Sciatic nerve (tissue), 2 donors: ENCODE measurements at regions not wholly inside any gene's neighbourhood (a gene's known extent, or its start where the extent isn't known, plus 50 kb on each side); places are given as distances from the start of the nearest gene placed in this dataset.

Experiments
- ATAC-seq: fragments of 200-7000 bp; cut with Tn5 transposase; one replicate; pipeline ENCODE4 v1.9.1; 2020; ENCODE audit warnings: mild to moderate bottlenecking, moderate library complexity
- DNase-seq: peaks from one replicate; pipeline ENCODE4 v3.0.0-alpha.2; 2020; ENCODE audit warnings: low spot score
- intact Hi-C: fragments of 100-400 bp; cut with DNase I; formaldehyde crosslinking; loops from one replicate; pipeline ENCODE4 v1.14.2; 2022
- donor health status: DM: no; HTN: no; CAD: no.
- donor health status: DM: no; HTN: no; CAD: no.

DNA sequence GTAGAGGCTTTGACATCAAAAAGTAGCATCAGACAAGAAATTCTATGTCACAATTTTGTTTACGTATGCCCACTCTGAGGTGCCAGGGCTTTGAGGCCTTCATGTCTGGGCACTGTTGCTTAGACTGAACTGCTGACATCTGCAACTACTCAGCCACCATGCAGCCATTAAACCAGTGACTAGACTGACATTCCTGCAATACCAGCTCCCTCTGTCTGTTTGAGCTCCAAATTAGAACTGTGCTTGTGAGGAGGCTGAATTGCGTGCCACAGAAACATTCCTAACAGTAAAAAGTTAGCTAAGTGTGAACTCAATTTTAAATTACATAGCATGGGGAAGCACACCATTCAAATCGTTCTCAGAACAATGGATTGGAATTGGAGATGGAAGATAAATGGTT, 163.2 kb downstream of the INSIG2 start:
- intact Hi-C loops = no loop called here
- no peak for DNase-seq
- ATAC-seq = no peak

DNA sequence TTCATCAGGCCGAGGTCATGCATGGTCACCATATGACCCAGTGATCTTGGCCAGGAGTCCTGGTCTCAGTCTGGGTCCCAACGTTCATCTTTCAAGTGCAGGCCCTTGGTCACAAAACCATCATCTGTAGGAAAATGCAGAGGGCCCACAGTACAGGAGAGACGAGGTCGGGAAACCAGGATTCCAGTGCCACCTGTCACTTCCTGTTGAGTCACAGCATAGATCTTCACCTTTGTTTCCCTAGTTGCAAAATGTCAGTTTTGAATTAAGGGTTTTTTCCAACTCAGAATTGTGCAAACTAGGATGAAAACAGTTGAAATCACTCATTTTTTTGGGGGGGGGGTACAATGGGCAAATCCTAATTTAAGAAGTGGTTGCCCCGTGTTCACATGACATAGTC, 162.2 kb downstream of the INSIG2 start:
- intact Hi-C loops = no loop called here
- ATAC-seq (no peak), DNase-seq (no peak)

DNA sequence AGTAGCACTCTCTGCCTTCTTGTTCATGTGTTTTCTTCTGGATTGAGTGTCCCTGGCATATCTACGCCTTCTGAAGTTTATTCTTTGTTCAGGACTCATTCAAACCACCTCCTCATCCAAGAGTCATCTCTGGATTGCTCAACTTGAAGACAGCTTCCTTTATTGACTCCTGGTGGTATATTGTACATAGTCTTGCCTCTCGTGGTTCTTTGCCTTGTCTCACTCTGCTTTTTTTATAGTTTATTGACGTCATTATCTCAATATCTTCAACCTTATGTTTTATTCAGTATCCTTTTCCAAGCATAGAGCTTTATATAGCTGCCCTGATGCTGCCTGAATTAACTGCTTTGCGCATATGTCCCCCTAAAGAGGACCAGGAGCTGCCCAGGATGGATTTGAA, 161.7 kb downstream of the INSIG2 start:
- no peak for ATAC-seq
- intact Hi-C loops = no loop called here
- no peak for DNase-seq

DNA sequence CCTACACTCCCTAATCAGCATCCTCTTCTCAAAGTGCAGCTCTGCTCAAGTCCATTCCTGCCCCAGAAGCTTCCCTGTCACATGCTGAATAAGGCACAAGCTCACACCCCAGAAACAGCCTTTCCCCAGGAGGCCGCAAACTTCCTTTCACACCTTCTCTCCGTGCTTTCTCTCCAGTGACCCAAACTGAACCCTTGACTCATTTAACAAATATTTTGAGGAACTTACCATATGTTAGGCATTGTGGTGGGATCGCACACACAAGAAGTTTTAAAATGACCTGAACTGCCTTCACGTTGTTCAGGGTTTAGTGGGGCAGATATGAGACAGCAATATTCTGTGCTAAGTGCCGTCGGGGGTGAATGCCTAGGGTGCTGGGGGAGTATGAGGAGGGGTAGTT, 161.3 kb downstream of the INSIG2 start:
- intact Hi-C loops = no loop called here
- no peak for ATAC-seq
- DNase-seq = no peak

DNA sequence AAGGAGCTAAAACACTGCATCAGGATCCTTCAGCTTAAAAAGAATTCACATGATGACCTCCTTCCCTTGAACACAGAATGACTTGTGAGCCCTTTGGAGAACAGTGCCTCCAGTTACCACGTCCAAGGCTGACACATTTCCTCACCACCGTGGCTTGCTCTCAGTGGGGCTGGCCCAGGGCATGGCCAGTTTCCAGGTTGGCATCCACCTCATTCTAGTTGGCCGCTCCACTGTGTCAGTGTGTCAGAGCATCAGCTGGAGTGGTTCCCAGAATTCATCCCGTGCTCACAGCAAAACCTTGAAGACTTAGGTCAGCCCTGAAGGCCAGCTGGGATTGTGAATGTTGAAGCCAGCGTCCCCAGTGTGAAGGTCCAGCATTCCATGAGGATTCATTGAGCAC, 158.5 kb downstream of the INSIG2 start:
- DNase-seq = no peak
- ATAC-seq = peak; percentile 32
- intact Hi-C loops = no loop called here

DNA sequence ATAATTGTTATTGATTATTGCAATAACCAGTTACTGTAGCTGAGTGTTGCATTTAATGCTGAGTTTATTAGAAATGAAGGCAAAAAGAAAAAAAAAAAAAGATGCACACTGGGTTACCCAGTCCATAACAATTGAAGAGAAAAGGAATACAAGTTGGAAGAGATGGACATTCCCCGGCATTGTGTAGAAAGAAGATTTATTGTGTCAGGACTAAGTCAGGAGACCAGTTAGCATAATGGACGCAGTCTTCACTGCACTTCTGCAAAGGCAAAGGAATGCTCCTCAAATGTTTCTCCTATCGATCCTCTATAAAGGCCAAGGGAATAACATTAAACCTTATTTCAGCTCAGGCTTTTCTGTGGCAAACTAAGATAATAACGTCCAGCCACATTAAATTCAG, 157.8 kb downstream of the INSIG2 start:
- intact Hi-C loops = no loop called here
- DNase-seq = no peak
- ATAC-seq = no peak

DNA sequence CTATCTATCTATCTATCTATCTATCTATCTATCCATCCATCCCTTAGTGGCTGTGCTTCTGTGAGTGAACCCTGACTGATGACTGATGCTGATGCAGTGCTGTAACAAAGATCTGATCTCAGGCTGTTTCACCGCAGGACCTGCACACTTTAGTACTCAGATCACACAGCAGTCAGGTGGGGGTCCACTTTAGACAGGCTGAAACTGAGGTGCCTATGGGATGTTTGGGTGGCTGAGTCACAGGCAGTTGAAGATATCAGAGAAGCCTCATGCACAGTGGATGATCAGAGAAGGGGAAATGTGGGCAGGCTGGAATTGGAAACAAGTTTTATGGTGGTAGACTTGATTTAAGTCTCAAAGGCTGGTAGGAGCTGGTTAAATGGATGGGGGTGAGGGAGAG, 156.4 kb downstream of the INSIG2 start:
- DNase-seq (no peak), ATAC-seq (no peak)
- intact Hi-C loops = no loop called here

DNA sequence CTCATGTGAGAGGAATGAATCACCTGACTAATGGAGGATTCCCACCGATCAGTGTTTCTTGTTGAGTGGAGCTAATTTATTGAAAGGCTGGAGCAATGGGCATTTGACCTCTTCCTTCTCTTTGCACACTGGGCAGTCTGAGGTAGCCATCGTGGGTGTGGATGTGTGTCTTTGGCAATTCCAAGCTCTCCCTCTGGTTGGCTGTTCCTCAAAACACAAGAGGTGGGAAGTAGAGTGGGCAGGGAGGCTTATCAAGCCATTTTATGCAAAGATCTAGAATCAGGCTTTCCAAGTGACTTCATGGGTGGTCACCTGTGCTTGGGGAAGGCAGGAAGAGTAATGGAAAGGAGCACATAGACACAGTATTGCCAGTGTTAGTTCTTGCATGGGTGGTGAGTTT, 154.8 kb downstream of the INSIG2 start:
- no peak for DNase-seq
- intact Hi-C loops = no loop called here
- ATAC-seq = no peak

DNA sequence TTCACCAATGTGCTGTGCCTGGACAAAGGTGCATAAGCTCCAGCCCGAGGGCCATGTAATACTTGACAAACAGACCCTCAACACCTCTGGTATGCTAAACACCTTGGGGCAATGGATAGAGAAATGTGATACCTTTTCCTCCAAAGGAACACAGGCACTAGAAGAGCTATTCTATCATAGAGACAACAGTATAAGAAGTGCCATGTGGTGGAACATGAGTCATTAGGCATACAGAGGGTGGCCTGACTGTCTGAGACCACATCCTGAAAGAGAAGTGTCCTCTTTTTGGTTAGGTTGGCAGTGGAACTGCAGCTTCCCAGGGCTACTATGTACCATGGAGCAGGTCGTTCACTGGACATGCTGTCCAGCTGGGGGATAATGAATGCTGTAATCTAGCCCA, 153.9 kb downstream of the INSIG2 start:
- DNase-seq (no peak), ATAC-seq (no peak)
- intact Hi-C loops = no loop called here

DNA sequence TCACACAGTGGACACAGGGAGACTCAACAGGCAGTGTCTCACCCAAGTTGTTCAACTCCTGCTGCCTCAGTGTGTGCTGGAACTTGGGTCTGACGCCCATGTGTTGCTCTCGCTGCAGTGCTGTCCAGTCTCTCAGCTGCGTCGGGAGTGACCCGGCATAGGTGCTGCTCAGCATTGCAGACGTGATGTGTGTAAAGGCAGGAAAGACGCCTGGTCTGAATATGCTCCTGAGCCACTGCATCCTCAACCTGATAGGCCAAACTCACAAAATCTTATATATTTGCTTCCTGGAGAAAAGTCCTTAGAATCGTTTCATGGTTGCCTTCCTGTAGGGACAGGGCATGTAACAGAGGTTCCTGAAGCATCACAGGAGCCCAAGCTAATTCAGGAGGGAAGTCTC, 152.9 kb downstream of the INSIG2 start:
- ATAC-seq (no peak), DNase-seq (no peak)
- intact Hi-C loops = no loop called here

DNA sequence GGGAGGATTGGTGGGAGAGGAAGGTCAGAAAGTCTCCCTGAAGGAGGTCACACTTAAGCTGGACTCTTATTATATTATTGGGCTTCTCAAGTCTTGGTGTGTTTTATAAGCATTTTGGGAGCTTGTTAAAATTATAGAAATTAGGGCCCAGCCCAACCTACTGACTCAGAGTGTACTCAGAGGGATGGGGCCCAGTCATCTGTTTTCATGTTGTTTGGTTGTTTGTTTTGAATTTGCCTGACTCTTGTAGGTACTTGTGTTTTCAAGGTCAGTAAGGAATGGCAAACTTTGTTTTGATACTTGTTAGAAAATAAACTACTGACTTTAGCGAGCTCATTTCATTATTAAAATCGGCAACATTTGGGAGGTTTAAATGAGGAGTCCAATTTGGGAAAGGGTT, 152.0 kb downstream of the INSIG2 start:
- no peak for DNase-seq
- intact Hi-C loops = no loop called here
- ATAC-seq = no peak

DNA sequence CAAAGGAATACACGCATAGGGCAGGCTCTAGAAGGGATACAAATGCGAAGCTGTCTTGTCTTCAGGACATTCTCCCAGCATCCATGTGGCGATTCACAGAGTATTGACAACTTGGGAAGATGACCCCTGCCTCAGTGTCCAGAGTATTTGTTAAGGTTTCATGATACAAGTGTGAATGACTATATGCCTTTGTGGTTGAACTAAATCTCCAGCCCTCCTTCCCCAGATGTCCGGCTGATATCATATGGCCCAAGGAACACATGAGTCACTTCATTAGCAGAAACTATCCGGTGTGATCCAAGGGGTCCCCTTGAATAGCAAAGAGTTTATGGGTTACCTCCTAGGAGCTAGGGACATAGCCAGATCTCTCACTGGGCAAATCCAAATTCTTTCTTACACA, 151.0 kb downstream of the INSIG2 start:
- no peak for ATAC-seq
- intact Hi-C loops = no loop called here
- no peak for DNase-seq

DNA sequence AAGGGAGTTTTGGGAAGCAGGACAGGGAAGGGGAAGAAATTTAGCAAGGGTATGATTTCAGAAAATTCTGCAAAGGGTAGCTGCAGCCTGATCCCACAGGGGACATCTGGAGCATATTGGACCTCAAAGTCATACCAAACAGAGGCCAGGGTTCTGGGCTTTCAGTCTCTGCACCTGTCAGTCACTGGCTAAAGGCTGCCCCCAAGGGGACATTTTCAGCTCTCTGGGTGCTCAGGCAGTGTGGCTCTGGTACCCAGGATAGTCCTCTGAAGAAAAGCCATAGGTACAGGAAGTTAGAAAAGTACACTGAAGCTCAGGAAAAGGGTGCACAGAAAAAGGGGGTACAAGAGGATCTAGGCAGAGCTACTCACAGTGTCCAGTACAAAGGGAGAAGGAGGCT, 149.2 kb downstream of the INSIG2 start:
- ATAC-seq (no peak), DNase-seq (no peak)
- intact Hi-C loops = no loop called here

DNA sequence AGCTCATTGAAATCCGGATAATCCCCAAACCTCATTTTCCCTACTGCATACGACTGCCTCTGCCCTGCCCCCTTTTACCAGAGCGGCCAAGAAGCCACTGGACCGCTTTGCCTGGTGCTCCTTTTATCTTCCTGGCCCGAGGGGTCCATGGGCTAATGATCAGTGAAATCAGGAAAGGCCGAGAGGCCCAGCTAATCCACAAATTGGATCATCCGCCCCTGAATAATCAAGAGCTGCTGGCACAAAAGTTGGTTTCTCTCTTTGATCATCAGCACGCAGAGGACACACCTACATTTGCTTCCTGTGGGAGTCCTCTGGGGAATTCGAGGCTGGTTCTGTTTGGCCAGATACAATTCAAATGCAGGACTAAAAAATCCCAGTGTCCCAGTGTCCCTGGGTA, 144.5 kb downstream of the INSIG2 start:
- no peak for ATAC-seq
- no peak for DNase-seq
- intact Hi-C loops = no loop called here

DNA sequence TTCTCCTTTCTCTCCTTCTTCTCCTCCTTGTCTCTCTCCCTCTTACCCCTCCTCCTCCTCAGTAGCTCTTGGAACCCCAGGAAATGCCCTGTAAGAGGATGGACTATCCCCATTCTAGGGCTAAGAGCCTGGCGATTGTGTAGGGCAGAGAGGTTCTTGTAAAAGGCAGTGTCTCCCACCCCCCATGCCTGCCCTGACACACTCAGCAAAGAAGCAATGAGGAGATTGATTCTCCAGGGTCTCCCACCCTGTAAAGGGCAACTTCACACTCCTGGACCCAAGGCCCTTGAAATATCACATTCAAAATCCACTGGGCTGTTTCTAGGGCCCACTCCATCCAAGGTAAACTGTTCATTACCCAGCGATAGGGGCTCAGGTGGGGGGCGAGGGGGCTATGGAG, 144.1 kb downstream of the INSIG2 start:
- DNase-seq = no peak
- ATAC-seq = no peak
- intact Hi-C loops = no loop called here

DNA sequence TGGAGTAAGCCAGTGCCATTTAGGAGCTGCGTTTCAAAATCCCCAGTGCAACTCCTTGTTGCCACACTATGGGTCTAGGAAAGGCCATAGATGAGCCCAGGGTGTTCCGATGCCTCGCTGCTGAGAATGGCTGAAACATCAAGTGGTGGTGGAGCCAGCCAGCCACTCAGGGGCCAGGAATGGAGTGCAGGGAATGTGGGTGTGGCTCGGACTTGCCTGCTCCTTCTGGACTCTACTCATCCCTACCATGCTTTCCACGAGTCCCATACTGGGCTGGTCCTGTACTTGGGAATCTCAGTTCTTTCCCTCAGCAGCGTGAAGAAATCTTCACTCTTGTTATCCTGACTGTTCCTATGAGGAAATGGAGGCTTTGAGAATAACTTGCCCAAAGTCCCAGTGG, 143.5 kb downstream of the INSIG2 start:
- no peak for DNase-seq
- intact Hi-C loops = no loop called here
- no peak for ATAC-seq

DNA sequence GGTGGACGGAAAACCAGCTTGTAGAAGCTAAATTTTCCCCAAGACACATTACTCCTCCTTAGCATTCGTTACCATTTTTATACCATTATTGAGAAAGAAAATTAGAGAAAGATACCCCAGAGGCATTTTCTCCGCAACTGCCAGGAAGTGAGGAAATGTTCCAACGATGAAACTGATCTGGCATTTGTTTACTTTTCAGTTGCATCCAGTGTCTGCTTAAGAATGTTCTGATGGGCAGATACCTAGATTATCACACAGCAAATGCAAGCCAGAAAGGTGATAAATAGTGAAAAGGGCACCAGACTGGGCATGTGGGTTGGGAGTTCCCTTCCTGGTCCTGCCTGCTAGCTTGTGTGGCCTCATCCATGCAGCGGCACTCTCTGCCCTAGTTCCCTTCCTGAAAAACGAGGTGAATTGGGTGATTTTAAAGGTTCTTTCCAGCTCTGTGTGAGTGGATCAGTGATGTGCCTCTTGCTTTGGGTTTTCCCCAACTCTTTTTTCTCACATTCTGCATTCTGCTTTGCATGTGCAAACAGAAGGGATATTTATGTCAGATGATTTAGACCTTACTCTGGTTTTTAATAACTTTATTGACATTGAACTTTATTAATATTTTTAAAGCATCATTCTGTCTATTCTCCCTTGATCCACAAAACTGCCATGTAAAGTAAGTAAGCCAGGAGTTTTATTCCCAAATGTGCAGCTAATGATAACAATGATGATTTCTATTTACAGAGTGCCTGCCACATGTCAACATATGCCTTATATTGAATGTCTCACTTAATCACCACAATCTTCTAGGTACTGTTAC, 139.6 kb downstream of the INSIG2 start:
- intact Hi-C loops = loop anchor here (10.0 kb wide), 1 partner anchor 627 kb away; no protein-coding TSS in a partner anchor

DNA sequence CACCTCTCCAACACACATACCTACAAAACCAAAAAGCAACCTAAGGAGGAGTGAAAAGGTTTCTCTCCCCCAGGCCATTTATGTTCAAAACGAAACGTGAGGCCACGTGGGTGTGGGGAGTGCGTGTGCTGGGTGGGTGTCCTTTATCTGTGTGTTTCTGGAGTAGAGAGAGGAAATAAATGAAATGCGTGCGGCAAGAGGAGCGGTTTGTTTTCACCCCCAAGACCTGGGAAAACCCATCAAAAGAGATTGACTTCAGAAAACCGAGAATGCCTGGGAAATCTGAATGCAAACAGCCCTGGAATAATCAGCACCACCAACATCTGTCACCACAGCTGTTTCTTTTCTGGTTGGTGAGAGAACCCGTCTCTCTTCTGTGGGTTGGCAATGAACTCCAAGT, 137.4 kb downstream of the INSIG2 start:
- ATAC-seq = no peak
- intact Hi-C loops = loop anchor here (10.0 kb wide), 1 partner anchor 629 kb away; no protein-coding TSS in a partner anchor
- DNase-seq = no peak

More for the DNA sequence above, 139.6 kb downstream of the INSIG2 start:
- DNase-seq (no peak), ATAC-seq (no peak)

DNA sequence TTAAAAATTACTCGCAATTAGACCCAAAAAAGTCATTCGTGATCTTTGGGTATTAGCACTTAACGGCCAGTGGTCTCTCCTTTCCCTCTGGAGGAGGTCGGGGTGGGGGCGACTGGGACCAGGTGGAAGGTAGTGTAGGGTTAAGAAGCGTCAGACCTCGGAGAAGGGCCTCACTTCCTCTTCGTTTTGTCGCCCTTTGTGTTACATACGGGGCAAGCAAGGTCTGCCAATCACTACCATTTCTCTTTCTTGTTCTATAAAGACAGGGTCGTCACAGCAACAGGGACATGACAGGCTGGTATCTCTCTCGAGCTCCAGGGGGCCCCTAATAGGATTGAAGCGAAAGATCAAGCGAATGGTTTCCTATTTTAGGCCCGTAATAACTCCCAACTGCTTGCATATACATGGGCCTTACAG, 136.6 kb downstream of the INSIG2 start:
- no peak for ATAC-seq
- intact Hi-C loops = loop anchor here (10.0 kb wide), 1 partner anchor 630 kb away; no protein-coding TSS in a partner anchor
- DNase-seq = no peak

DNA sequence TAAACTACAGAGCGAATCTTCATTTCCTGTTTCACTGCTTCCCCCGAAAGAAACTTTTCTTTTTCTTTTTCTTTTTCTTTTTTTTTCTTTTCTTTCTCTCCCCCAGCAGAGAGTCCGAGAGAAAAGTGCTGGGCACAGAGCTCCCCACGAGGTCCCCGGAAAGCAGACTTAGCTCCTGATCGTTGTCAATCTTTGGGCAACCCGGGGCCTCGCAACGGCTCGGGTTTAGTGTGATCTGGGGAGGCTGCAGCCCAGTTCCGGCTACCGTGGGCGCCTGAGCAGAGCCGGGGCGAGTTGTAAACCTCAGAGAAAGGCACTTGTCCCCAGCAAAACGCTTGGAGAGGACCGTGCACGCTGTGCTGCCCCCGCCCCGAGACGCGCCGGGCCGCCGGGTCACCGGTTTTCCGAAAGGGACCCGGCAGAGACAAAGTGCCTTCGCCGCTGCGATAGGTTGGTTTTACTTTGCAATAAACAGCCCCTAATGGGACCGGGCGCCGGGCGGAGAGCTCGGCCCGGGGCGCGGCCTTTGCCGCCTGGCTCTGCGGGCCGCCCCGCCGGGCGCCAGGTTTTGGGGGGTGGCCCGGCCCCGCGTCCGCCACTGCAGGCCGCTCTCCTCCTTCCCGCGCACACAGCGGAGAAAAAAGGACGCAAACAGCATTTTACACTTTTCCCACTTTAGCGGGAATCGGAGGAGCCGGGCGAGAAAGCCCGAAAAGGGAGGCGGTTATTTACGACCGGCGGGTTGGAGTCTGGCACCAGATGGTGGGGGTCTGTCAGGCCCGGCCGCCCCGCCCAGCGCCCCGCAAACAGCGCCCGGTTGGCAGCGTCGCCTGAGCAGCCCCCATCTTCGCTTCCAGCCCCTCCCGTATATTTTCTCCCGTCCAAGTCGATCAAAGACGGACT, 136.0 kb downstream of the INSIG2 start:
- ATAC-seq (no peak), DNase-seq (no peak)

More for the DNA sequence above, 136.0 kb downstream of the INSIG2 start:
- intact Hi-C loops = loop anchor here (10.0 kb wide), 1 partner anchor 631 kb away; no protein-coding TSS in a partner anchor
